Activated CD8-positive, alpha-beta T cell treated with anti-CD3 and anti-CD28 coated beads for 36 hours (primary cell): ENCODE measurements at regions not wholly inside any gene's neighbourhood (a gene's known extent, or its start where the extent isn't known, plus 50 kb on each side); places are given as distances from the start of the nearest gene placed in this dataset.

Experiments
- ATAC-seq: fragments of 200-7000 bp; cut with Tn5 transposase; one replicate; pipeline ENCODE4 v1.10.0; 2021; ENCODE audit warnings: mild to moderate bottlenecking, moderate library complexity
- CTCF ChIA-PET: fragments of 350-600 bp; sonication (Branson Sonifier 250); formaldehyde crosslinking; loops from one replicate; lab custom pipeline; 2021; ENCODE audit warnings: antibody characterized with exemption; lab: Charles Lee
- POLR2A ChIA-PET: fragments of 350-600 bp; sonication (Branson Sonifier 250); formaldehyde crosslinking; loops from one replicate; lab custom pipeline; 2021; ENCODE audit warnings: antibody characterized with exemption; lab: Charles Lee
- DNase-seq: peaks from one replicate; pipeline ENCODE4 v3.0.0-alpha.2; 2020
- H3K27ac Mint-ChIP-seq: one replicate; pipeline ENCODE4 v1.8.0; 2021; ENCODE audit warnings: mild to moderate bottlenecking, mixed read lengths
- H3K27me3 Mint-ChIP-seq: one replicate; pipeline ENCODE4 v1.8.0; 2021; ENCODE audit warnings: mixed read lengths
- H3K36me3 Mint-ChIP-seq: one replicate; pipeline ENCODE4 v1.8.0; 2021; ENCODE audit warnings: low read depth, mixed read lengths
- H3K4me1 Mint-ChIP-seq: one replicate; pipeline ENCODE4 v1.8.0; 2021; ENCODE audit warnings: low read depth, mixed read lengths
- H3K4me3 Mint-ChIP-seq: one replicate; pipeline ENCODE4 v1.8.0; 2021; ENCODE audit warnings: mild to moderate bottlenecking, moderate library complexity, mixed read lengths
- H3K9me3 Mint-ChIP-seq: one replicate; pipeline ENCODE4 v1.8.0; 2021; ENCODE audit warnings: mixed read lengths
- CTCF ChIP-seq: fragments of 200-600 bp; IDR thresholded peaks from one replicate; pipeline ENCODE4 v1.8.0; 2022; ENCODE audit warnings: antibody characterized with exemption, mild to moderate bottlenecking
- intact Hi-C: fragments of 100-400 bp; cut with micrococcal nuclease; formaldehyde crosslinking; loops from one replicate; pipeline ENCODE4 v1.10.0; 2022

- Mint-ChIP-seq H3K36me3 (no peaks in the 10 kb centered on the region), H3K9me3 (no peaks in the 10 kb centered on the region), H3K27me3 (peaks cover 19% of the 10 kb centered on the region), H3K4me3 (no peak overlapping the region), H3K27ac (no peak overlapping the region), H3K4me1 (peaks cover 5% of the 10 kb centered on the region)
- DNase-seq (peak; percentile 73), ATAC-seq (peak; percentile 100)
- peak; percentile 32 for TF ChIP-seq CTCF
- POLR2A ChIA-PET, result interaction anchor here (1.8 kb wide), 1 partner anchor 72 kb away, joined by 6 read pairs; no protein-coding TSS in a partner anchor
- intact Hi-C loops, result no loop called here
- CTCF ChIA-PET, result interaction anchor here (0.6 to 4.2 kb wide), 7 partner anchors 10 to 111 kb away, joined by 3 to 22 read pairs (median 3); no protein-coding TSS in a partner anchor
Measured at GRCh38 chr12:45655186-45655585, 74.3 kb upstream of the ARID2 start.

DNA sequence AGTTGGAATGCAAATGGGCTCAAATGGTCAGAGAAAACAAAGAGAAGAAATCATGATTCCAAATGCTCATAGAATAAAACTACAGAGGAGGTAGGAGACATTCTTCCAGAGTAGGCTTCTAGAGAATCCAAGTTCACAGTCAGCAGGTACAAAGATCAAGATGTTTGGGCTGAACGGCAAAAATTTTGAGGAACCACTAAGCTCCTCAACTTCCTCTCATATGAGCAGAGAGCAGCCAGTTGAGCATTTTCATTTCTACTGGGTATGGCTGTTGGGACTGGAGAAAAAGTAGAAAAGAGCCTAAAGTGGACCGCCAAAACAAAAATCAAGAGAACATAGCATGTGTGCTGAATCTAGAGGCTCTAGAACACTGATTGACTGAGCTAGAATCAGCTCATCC is 73.8 kb upstream of the ARID2 start:
- H3K27me3 Mint-ChIP-seq, result peaks cover 15% of the 10 kb centered on the region
- intact Hi-C loops, result no loop called here
- DNase-seq (no peak), ATAC-seq (no peak)
- CTCF ChIA-PET, result interaction anchor here (0.6 to 4.2 kb wide), 5 partner anchors 24 to 112 kb away, joined by 3 to 22 read pairs (median 3); no protein-coding TSS in a partner anchor
- H3K36me3 Mint-ChIP-seq, result no peaks in the 10 kb centered on the region
- no peak for TF ChIP-seq CTCF
- H3K4me1 Mint-ChIP-seq, result peaks cover 5% of the 10 kb centered on the region
- H3K27ac Mint-ChIP-seq, result no peak overlapping the region
- no peaks in the 10 kb centered on the region for H3K9me3 Mint-ChIP-seq
- POLR2A ChIA-PET, result interaction anchor here (1.8 kb wide), 1 partner anchor 71 kb away, joined by 6 read pairs; no protein-coding TSS in a partner anchor
- H3K4me3 Mint-ChIP-seq, result no peak overlapping the region

- H3K4me3 Mint-ChIP-seq, result no peak overlapping the region
- peaks cover 15% of the 10 kb centered on the region for H3K27me3 Mint-ChIP-seq
- peaks cover 5% of the 10 kb centered on the region for H3K4me1 Mint-ChIP-seq
- no peak for TF ChIP-seq CTCF
- no peaks in the 10 kb centered on the region for H3K36me3 Mint-ChIP-seq
- no peaks in the 10 kb centered on the region for H3K9me3 Mint-ChIP-seq
- ChIA-PET CTCF (interaction anchor here (3.0 kb wide), 1 partner anchor 114 kb away, joined by 13 read pairs; no protein-coding TSS in a partner anchor), POLR2A (interaction anchor here (0.8 kb wide), 1 partner anchor 69 kb away, joined by 4 read pairs; no protein-coding TSS in a partner anchor)
- DNase-seq (no peak), ATAC-seq (no peak)
- no peak overlapping the region for H3K27ac Mint-ChIP-seq
- intact Hi-C loops, result no loop called here
Measured at GRCh38 chr12:45658020-45658419, 71.5 kb upstream of the ARID2 start.

DNA sequence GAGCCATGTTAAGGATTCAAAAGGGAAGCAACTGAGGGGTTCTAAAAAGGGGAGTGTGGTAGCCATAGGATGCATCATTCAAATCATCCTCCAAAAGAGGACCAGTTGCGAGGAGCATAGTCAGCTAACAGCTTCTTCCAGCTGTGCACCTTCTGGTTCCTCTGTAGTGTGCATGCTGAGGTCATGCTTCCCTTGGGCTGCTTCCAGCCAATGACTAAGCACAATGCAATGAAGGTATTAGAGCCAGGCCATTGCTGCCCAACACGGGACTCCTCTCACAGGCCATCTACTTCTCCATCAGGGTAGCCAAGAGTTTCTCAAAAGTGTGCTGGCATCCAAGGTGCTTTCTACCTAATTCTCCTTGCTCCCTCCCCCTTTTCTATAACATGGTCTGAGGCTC is 69.2 kb upstream of the ARID2 start:
- Mint-ChIP-seq H3K27me3 (peaks cover 17% of the 10 kb centered on the region), H3K4me3 (no peak overlapping the region), H3K4me1 (peaks cover 15% of the 10 kb centered on the region), H3K9me3 (no peaks in the 10 kb centered on the region), H3K36me3 (no peaks in the 10 kb centered on the region), H3K27ac (no peak overlapping the region)
- intact Hi-C loops, result no loop called here
- TF ChIP-seq CTCF, result no peak
- POLR2A ChIA-PET, result interaction anchor here (0.6 to 1.0 kb wide), 2 partner anchors 16 to 371 kb away, joined by 3 read pairs; no protein-coding TSS in a partner anchor
- ATAC-seq (no peak), DNase-seq (no peak)
- CTCF ChIA-PET, result interaction anchor here (1.0 to 3.0 kb wide), 2 partner anchors 65 to 68 kb away, joined by 3 to 9 read pairs; no protein-coding TSS in a partner anchor

GRCh38 chr12:45663455-45663854 is 66.1 kb upstream of the ARID2 start:
- ATAC-seq, result no peak
- ChIA-PET POLR2A (no interaction called here), CTCF (interaction anchor here (1.2 to 2.2 kb wide), 3 partner anchors 62 to 120 kb away, joined by 5 to 7 read pairs (median 6); partner anchors contain the start of gene ARID2)
- H3K36me3 Mint-ChIP-seq, result no peaks in the 10 kb centered on the region
- H3K4me3 Mint-ChIP-seq, result no peak overlapping the region
- no peaks in the 10 kb centered on the region for H3K9me3 Mint-ChIP-seq
- peaks cover 35% of the 10 kb centered on the region for H3K4me1 Mint-ChIP-seq
- intact Hi-C loops, result no loop called here
- no peak for TF ChIP-seq CTCF
- DNase-seq, result no peak
- peaks cover 6% of the 10 kb centered on the region for H3K27me3 Mint-ChIP-seq
- no peak overlapping the region for H3K27ac Mint-ChIP-seq
